NK-92 (cell line): ENCODE measurements at regions not wholly inside any gene's neighbourhood (a gene's known extent, or its start where the extent isn't known, plus 50 kb on each side); places are given as distances from the start of the nearest gene placed in this dataset.
"Not testable (repeated sequence)": the region's sequence is repeated elsewhere in the genome, so short reads cannot be mapped to it uniquely, and the experiment has no call there.

Source experiments
- DNase-seq: peaks from one replicate; lab custom pipeline; 2025; ENCODE audit not compliant: unreplicated experiment; lab: John Stamatoyannopoulos, UW

DNA sequence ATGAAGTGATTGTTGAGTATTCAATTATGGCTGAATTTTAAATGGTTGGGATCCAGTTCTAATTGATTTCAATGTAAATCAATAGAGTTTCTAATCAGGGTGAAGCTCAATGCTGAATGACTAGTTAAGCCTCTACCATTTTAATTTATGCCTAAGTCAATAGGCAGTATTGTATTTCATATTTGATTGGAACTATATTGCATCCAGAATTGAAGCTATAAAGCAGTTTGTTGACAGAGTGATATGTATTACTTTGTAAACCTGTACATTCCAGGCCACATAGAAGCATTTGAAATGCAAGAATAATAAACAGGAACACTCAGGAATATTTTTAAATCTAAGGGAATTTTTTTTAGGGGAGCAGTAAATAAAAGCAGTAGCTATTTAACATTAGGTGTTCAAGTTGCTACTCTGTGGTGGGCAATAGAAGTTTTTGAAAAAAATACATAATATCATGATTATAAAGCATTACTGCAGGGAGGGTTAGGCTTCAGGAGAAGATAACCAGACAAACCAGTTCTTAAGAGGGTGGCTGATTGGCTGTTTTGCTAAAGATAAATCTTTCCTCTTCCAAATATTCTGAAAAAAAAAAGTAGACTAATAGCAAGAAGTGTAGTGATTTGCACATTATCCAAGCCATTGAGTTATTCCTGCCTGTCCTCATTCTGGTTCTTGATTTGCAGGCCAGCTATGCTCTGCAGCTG, 492.0 kb upstream of the MEF2C start:
- DNase-seq, result no peak

DNA sequence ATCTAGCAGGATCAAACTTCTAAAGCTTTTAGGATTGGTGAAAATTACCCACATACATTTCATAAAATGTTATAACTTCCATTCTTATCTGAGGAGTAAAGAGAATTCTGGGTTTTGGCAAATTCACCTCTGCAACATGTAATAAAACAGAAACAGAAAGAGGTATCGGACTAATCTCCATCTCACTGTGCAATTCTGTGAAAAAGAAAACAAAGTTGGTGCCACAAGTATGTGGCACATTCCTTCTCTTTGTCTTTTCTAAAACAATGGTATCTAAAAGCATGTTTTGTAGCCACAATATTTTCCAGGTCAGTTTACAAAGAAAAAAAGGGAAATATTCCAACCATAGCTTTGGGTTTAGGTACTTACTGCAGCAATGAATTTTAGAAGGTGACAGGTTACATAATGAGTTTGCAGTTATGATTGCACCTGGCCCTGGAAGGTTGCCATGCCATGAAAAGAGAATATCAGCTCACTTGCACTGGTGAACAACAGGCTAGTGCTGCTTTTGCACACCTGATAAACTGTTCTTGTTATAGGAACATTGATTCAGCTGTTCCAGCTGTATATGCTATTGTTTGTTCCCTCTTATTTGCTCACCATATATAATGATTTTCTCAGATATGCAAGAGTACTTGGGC, 491.3 kb upstream of the MEF2C start:
- no peak for DNase-seq

DNA sequence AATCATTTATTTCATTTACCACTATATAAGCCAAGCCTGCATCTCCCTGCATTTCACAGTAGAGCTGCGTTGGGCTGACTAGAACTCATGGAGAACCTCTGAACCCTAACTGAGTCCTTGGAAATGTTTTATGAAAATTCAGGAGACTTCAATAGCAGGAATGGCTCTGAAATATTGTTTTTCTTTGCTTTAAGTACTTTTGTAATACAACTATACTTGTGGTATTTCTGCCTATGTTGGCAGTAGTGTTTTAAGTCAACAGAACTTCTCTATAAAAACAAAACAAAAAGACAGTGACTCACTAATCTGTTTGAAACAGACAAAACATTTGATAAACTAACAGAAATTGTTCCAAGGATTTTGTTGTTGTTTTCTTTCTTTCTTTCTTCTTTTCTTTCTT, 489.2 kb upstream of the MEF2C start:
- no peak for DNase-seq

DNA sequence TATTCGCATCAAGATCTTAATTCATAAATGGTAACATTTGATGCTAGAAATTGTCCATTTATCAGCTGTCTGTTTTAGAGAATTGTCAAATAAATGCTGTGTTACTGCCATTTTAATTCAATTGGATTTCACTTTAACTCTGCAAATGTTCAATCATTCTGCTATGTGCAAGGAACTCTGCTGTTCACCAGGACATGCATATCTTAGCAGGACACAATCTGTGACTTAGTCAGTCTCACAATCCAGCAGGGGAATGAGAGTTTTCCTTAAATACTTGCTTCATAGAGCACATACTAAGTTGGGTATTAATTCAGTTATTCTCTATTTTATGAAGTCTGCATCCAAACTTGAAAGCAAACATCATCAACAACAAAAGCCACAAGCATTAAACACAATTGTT, 488.7 kb upstream of the MEF2C start:
- DNase-seq, result no peak

DNA sequence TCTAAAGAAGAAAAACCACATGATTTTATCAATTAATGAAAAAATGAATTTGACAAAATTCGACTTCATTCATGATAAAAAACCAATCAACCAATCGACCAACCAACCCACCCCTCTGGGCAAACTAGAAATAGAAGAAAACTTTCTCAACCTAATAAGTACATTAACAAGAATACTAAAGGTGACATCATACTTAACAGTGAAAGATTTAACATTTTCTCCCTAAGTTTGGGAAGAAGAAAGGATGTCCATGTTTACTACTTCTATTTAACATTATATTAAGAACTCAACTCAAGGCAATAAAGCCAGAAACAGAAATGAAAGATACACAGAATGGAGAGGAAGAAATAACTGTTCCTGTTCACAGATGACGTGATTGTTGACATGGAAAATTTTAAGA, 476.1 kb upstream of the MEF2C start:
- DNase-seq, result no peak

DNA sequence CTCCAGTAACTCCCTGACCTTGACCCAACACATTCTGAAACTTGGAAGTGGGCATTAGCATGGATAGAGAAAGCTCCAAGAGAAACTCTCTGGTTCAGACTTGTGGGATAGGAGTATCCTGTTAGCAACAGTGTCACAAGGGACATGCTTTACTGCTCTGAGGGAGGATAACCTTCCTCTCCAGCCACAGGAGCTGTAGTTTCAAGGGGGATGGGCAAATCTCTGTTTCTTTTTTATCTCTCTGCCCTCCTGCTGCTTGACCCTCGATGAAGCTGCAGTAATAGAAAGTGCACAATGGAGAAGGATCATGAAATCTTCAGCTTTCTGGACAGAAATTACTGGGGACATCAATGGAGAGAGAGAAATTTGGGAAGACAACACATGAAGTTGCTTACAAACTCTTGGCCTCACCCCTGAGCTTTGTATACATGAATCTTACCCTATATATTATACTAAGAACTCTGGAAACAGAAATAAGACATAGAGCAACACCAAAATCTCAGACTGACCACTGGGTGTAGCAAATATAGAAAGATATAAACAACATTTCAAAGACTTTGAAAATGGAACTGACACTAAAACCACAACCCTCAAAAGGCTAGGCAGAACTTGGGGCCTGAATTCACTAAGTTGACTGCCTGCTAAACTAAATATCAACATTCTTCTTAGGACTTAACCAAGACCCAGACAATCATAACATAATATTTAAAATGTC, 471.0 kb upstream of the MEF2C start:
- no peak for DNase-seq

DNA sequence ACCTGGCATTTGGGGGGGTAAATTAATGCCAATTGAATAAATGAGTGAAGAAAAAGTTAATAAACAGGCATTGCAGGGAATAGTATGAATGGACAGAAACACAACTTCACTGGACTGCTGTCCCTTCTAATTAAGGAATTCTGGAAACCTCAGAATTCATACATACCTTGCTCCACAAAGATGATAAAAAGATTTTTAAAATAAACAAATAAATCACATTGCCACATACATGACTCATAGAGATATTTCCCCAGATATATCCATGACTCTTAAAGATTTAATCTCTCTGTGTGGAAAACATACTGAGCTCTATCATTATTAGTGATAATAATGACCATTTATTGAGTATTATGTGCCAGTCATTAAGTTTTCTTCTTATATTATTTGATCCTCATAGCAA, 469.0 kb upstream of the MEF2C start:
- DNase-seq, result no peak

DNA sequence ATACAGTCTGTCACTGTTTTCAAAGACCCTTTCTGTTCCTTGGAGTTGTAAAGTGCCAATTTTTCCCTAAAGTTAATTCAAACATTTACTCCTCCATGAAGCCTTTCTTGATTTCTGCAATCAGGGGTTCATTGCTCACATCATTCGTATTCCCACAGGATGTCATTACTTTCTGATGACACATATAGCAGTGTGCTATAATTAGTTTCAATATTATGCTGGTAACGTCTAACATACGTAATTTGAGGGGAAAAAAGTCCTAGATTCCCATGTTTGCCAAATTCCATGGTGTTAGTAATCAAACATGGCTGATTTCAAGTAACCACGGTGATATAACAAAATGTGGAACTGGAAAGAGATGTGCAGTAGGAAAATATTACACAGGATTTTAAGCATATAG, 468.2 kb upstream of the MEF2C start:
- DNase-seq, result no peak

DNA sequence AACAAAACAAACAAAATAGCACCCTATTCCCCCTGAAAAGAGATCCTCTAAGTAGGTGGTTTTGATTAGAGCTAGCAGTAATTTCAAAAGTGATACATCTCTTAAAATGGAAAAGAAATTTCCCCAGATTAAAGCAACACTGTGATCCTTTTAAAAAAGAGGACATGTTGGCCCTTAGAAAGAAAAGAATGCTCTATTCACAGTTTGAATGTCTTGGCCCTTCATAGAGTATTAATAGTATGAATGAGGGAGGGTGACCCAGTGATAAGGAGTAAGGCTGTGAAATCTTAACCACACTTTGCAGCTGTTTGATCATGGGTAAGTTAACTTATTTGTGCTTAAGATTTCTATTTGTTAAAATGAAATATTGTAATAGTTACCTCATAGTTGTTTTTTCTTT, 467.7 kb upstream of the MEF2C start:
- no peak for DNase-seq

DNA sequence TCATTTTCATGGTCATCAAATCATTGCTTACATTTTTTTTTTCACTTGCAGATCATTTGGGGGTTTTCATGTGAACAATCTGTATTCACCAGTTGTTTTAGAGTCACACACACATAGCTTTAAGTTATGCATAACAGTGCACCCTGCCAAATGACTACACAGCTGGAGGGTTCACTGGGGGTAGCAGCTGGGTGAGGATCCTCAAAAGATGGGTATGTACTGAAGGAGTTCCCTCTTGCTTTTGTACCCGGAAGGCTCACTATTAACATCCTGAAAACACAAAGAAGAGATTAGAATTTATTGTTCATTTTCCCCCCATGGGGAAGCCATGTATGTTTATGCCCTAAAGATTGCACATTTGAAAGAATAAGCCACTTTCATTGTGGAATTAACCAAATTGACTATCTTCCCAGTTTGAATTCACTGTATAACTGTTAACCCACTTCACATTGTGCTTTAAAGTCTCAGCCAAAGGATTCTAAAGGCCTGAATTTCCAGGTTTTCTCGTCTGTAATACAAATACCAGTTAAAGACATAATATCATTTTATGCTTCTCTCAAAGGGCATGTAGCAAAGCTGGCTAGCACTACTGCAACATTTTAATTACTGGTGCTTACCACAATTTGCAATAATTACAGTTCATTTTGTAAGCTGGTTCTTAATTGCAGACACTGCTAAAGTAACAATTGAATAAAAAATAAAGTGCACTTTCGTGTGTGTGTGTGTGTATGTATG, 466.4 kb upstream of the MEF2C start:
- no peak for DNase-seq

DNA sequence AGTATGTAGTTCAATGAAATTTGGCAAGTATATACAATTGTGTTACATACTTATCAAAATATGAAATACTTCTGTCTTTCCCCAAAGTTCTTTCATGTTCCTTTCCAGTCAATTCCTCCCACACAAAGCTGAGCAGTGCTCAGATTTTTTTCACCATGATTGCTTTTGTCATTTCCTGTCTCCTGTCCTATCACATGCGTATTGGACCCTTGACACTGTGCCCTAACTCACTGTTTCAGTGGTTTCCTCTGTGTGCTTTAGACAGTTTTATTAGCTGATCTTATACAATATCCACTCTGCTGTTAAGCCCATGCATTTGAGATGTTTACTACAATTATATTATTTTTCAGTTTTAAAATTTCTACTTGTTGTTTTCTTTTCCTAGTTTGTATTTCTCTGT, 463.6 kb upstream of the MEF2C start:
- no peak for DNase-seq

DNA sequence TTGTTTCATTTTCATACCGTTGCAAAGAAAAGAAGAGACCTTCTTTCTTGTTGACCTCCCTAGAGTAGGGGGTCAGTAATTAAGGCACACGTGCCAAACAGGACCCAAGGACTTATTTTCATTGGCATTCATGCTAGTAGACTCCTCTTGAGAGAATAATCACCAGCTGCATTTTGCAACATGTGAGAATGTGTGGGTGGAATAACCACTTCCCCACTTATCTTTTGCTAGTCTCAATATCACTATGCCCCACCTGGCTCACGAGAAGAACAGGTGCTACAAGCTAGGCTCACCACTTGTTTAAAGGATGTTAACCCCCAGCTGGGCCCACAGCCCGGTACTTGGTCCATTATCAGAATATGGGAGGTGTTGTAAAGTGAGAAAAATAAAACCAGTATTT, 460.7 kb upstream of the MEF2C start:
- DNase-seq, result no peak

DNA sequence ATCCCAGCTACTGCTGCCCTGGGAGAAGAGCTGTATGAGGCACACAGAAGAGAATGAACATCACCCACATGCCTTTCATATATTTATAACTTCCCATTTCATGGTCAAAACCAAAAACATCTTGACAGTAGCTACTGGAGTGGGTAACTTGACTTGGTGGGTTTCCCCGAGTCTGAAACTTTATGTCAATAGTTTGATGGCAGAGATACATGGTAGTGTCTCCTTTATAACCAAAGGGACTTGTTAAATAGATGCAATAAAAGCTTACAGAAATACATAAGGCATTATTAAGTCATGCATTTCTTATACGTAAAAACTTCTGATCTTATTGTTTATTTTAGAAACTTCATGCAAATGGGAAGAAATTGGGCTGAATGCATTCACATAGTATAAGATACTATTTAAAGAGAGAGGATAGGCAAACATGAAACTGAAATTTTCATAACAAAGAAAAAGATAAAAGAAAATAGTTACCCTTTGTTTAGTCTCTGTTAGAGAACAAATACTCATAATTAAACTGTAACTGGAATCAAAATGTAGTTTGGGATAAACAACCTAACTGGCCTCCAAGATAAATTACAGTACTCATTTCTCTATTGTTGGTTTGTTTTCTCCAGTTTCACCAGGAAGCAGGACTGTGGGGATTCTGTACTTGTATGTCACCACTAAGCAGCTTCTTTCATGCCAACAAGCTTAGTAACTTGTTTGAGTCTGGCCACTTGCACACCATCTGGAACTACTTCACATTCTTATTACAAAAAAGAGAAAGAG, 459.3 kb upstream of the MEF2C start:
- no peak for DNase-seq

DNA sequence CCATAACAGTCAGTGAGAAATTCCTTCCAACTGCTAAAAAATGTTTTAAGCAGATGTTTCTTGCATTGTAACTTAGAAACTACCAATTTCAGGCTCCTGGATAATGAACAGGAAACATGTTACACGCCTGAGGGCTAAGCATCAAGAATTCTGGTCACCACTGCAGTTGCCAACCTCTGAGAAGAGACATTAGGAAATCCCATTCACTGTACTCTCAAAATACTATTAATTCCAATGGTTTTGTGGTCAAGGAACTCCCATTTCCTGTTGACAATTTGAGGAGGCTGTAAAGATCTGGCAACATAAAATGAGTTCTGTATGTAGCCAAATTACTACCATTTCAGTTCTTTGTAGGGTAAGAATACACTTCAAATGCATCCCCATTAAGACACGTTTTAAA, 456.0 kb upstream of the MEF2C start:
- no peak for DNase-seq

DNA sequence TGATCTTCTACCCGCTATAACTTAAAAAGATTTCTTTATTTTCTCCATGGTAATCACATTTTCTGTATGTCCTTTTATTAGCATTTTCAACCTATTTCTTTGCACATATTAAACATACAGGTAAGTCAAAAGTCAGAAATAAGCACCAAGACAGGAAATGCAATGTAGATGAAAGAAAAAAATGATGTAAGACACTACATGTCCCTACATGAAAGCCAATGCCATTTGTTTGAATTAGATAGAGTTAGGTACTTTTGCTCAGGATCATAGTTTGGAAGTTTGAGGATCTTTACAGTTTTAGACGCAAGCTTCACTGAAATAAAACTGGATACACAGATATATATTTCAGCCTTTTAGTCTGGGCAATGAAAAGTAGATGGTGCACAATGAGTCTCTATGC, 453.1 kb upstream of the MEF2C start:
- DNase-seq, result no peak

DNA sequence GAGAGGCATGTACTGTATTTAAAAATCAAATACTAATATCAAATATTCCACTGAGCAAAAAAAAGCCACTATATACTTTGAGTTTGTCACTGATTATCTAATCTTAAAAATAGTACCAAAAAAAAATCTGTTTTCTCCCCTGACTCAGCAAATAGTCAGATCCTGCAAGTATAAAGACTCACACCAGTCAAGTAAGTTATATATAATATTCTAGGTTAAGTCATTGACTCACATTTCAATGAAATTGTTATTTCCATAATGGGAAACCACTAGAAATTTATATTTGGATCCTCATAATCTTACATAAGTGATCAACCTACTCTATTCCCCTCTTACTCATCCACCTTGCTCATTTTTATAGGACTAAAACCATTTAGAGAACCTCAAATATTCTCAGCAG, 447.2 kb upstream of the MEF2C start:
- no peak for DNase-seq

DNA sequence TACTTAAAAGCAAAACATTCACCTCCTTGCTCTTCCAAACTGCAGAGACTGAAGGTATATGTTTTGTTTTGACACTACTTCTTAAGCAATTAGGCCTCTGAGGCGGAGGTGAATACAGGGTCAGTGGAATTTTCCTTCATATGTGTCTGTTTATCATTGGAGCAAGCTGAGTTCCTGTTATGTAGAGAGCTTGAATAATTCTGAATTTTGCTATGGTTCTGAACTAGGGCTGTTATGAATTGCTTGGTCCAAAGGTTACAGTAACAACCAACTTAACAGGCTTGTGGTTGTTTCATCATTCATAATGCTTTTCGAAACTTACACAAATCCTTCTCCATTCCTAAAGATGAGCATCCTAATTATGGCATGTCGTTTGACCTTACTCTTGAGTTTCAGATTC, 444.6 kb upstream of the MEF2C start:
- DNase-seq, result no peak

DNA sequence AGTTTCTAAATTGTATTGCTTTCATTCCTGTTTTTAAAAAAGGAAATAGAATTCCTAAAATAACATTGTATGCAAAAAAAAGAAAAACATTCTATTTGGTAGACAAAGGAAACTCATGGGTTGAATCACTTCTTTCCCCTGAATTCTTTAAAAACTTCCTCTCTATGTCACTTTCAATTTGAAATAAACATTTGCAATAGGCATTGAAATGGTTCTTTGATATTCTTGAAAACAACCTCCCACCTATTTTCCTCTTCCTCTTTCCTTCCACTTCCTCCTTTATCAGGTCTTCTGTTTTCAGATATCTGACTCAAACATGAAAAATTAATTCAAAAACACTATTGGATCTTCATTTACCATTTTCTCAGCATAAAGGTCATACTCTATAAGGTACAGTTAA, 442.0 kb upstream of the MEF2C start:
- no peak for DNase-seq

DNA sequence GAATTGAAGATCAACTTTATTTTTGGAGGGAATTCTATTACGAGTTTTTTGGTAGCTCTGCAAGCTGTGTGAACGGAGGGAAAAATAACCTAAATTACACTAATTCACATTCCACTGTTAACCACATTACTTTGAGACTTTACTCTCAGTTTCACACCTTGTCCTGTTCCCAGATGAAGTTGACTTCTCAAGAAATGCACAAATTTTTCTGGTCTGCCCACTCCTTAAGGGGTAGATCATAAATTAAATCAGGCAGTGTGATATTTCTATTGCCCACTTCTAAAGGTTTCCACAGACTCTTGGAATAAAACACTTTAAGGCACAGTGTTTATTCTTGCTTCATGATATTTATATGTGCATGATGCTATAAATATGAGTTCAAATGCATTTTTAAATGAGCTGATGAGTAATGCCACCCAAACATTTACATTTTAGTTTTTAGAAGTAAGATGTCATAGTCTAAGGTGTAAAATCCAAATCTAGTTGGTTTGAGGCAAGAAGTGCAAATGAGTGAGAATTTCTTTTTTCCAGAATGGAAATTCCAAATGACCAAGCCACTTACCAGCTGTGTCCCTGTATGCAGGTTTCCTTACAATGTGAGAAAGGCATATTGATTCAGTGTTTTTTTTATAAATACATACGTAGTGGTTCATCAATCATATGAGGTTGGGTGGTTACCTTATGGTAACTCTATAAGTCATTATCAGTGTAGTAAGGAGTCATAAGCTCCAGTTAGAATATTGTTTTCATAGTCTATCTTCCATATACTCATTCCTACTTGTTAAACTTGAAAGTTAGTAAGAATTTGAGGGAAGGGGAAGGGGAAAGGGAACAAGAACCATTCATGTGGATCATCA, 437.7 kb upstream of the MEF2C start:
- DNase-seq, result no peak

DNA sequence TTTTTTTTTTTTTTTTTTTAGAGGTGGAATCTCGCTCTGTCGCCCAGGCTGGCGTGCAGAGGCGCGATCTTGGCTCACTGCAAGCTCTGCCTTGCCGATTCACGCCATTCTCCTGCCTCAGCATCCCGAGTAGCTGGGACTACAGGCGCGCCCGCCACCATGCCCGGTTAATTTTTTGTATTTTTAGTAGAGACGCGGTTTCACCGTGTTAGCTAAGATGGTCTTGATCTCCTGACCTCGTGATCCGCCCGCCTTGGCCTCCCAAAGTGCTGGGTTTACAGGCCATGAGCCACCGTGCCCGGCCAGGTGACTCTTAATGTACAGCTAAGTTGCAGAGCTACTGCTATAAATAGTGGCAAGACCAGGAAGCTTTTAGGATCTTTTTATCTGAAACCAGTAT, 434.9 kb upstream of the MEF2C start:
- not testable (repeated sequence) for DNase-seq
